WTC11 (cell line): ENCODE measurements at regions not wholly inside any gene's neighbourhood (a gene's known extent, or its start where the extent isn't known, plus 50 kb on each side); places are given as distances from the start of the nearest gene placed in this dataset.

ENCODE experiments used
- ATAC-seq: fragments of 200-7000 bp; cut with Tn5 transposase; 2 replicates; pipeline ENCODE4 v1.10.0; 2021; ENCODE audit warnings: mild to moderate bottlenecking, moderate library complexity
- CTCF ChIA-PET: fragments of 300-600 bp; sonication (Branson Sonifier 250); formaldehyde crosslinking; loops from one replicate; lab custom pipeline; 2021; ENCODE audit warnings: antibody characterized with exemption; lab: Charles Lee
- POLR2A ChIA-PET: fragments of 350-600 bp; sonication (Branson Sonifier 250); formaldehyde crosslinking; loops from one replicate; lab custom pipeline; 2021; ENCODE audit warnings: antibody characterized with exemption; lab: Charles Lee
- DNase-seq: peaks from one replicate; pipeline ENCODE4 v3.0.0; 2021; ENCODE audit warnings: low spot score
- H3K27ac Mint-ChIP-seq: 2 replicates; pipeline ENCODE4 v1.8.0; 2021; ENCODE audit warnings: mixed read lengths
- H3K27me3 Mint-ChIP-seq: 2 replicates; pipeline ENCODE4 v1.8.0; 2021; ENCODE audit warnings: low read depth, mild to moderate bottlenecking, moderate library complexity, mixed read lengths
- H3K36me3 Mint-ChIP-seq: 2 replicates; pipeline ENCODE4 v1.8.0; 2021; ENCODE audit warnings: mixed read lengths
- H3K4me1 Mint-ChIP-seq: 2 replicates; pipeline ENCODE4 v1.8.0; 2022; ENCODE audit warnings: mixed read lengths
- H3K4me3 Mint-ChIP-seq: 2 replicates; pipeline ENCODE4 v1.8.0; 2021; ENCODE audit warnings: mild to moderate bottlenecking, moderate library complexity, mixed read lengths
- H3K9me3 Mint-ChIP-seq: 2 replicates; pipeline ENCODE4 v1.8.0; 2021; ENCODE audit warnings: mixed read lengths
- EMX1 ChIP-seq: fragments of 250-450 bp; sonication (Bioruptor Pico); IDR thresholded peaks from 2 replicates; pipeline ENCODE4 v1.8.0; 2021; ENCODE audit warnings: mild to moderate bottlenecking
- ESRRA ChIP-seq: sonication (generic); formaldehyde crosslinking; IDR thresholded peaks from 2 replicates; pipeline ENCODE4 v1.8.1; 2022; ENCODE audit warnings: mild to moderate bottlenecking, missing genetic modification reagents, borderline replicate concordance
- GTF2I ChIP-seq: fragments of 250-450 bp; sonication (Bioruptor Pico); conservative IDR thresholded peaks from 2 replicates; pipeline ENCODE4 v1.4.0; 2021; ENCODE audit warnings: mild to moderate bottlenecking
- HMGA2 ChIP-seq: fragments of 250-450 bp; sonication (Bioruptor Pico); IDR thresholded peaks from 2 replicates; pipeline ENCODE4 v1.4.0; 2021; ENCODE audit warnings: mild to moderate bottlenecking, moderate library complexity
- JAZF1 ChIP-seq: fragments of 250-450 bp; sonication (Bioruptor Pico); IDR thresholded peaks from 2 replicates; pipeline ENCODE4 v1.9.0; 2021; ENCODE audit warnings: moderate library complexity, mild to moderate bottlenecking, inconsistent platforms
- MLX ChIP-seq: sonication (generic); formaldehyde crosslinking; IDR thresholded peaks from 2 replicates; pipeline ENCODE4 v1.8.1; 2023; ENCODE audit warnings: mild to moderate bottlenecking, missing genetic modification reagents, moderate library complexity
- SMAD4 ChIP-seq: sonication (generic); formaldehyde crosslinking; IDR thresholded peaks from 2 replicates; pipeline ENCODE4 v1.8.0; 2022; ENCODE audit warnings: mild to moderate bottlenecking, missing genetic modification reagents
- ZNF121 ChIP-seq: sonication (generic); formaldehyde crosslinking; IDR thresholded peaks from 2 replicates; pipeline ENCODE4 v1.8.0; 2023; ENCODE audit warnings: missing genetic modification reagents
- ZNF232 ChIP-seq: sonication (generic); formaldehyde crosslinking; IDR thresholded peaks from 2 replicates; pipeline ENCODE4 v1.8.0; 2022; ENCODE audit warnings: mild to moderate bottlenecking, missing genetic modification reagents
- ZNF281 ChIP-seq: sonication (generic); formaldehyde crosslinking; IDR thresholded peaks from 2 replicates; pipeline ENCODE4 v1.8.0; 2023; ENCODE audit warnings: mild to moderate bottlenecking, missing genetic modification reagents
- ZSCAN18 ChIP-seq: fragments of 250-450 bp; sonication (Bioruptor Pico); IDR thresholded peaks from 2 replicates; pipeline ENCODE4 v2.1.2; 2022; ENCODE audit warnings: mild to moderate bottlenecking, moderate library complexity
- TF ChIP-seq, protein P1 (sequence below): sonication (generic); formaldehyde crosslinking; IDR thresholded peaks from 2 replicates; pipeline ENCODE4 v1.8.1; 2022; ENCODE audit warnings: mild to moderate bottlenecking, missing genetic modification reagents, moderate library complexity, borderline replicate concordance
- TF ChIP-seq, protein P2 (sequence below): sonication (generic); formaldehyde crosslinking; IDR thresholded peaks from 2 replicates; pipeline ENCODE4 v1.8.1; 2022; ENCODE audit warnings: missing genetic modification reagents, borderline replicate concordance
- TF ChIP-seq, protein P3 (sequence below): fragments of 250-450 bp; sonication (Bioruptor Pico); IDR thresholded peaks from 2 replicates; pipeline ENCODE4 v1.9.0; 2021; ENCODE audit warnings: mild to moderate bottlenecking, borderline replicate concordance
- TF ChIP-seq, protein P4 (sequence below): sonication (generic); formaldehyde crosslinking; IDR thresholded peaks from 2 replicates; pipeline ENCODE4 v1.8.0; 2022; ENCODE audit warnings: mild to moderate bottlenecking, missing genetic modification reagents

- TF ChIP-seq HMGA2 (CRISPR knock-in tag) (no peak), SMAD4 (CRISPR knock-in tag) (no peak), ZNF232 (CRISPR knock-in tag) (no peak), EMX1 (CRISPR knock-in tag) (no peak)
These were observed 124.1 kb upstream of the NEIL3 start (continued) for GRCh38 chr4:177185579-177185978.

DNA sequence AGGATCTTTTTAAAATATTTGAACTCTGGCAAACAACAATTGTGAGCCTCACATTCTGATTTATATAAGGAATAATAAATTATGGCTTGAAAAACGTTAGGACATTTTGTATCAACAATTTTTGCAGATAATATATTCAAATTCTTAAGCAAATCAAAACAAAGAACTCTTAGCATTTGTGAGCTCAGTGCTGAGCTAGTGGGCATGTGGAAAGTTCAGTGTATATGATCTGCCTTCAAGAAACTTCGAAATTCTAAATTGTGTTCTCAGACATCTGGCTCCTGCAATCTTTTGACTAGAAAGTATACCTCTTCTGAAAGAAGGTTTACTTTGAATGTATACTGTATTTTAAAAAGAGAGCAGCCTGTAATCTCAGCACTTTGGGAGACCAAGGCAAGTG lies 122.3 kb upstream of the NEIL3 start:
- DNase-seq (no peak), ATAC-seq (no peak)
- POLR2A ChIA-PET: no interaction called here
- no peaks in the 10 kb centered on the region for H3K36me3 Mint-ChIP-seq
- no peak overlapping the region for H3K4me3 Mint-ChIP-seq
- peaks cover 1% of the 10 kb centered on the region; the same call in 1 of the 2 replicates for H3K9me3 Mint-ChIP-seq
- no peak overlapping the region for H3K27ac Mint-ChIP-seq
- H3K4me1 Mint-ChIP-seq: peaks cover 24% of the 10 kb centered on the region
- TF ChIP-seq GTF2I: no peak
- no peaks in the 10 kb centered on the region; the same call in 1 of the 2 replicates for H3K27me3 Mint-ChIP-seq
- CTCF ChIA-PET: no interaction called here

DNA sequence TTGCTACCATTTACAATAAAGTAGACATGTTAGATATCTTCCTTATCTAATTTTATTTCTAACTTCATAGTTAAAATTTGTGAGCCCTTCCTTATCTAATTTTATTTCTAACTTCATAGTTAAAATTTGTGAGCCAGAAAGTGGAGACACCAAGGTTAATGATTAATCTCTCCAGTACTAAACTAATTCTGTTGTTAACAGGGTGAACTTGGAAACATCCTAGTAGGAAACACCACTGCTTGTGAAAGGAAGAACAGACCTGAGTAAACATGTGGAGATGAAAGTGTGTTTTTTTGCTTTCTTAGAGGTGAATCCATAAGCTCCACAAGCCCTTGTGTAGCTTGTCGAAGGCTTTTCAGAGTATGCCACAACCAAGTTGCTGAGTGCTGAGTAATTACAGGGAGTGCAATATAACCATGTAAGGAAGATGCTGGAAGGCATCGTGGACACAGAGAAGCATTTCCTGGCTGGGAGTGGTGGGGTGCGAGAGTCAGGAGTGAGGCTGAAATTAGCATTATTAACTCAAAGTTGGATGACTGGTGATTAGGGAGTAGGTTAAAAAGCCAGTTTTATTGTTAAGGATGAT lies 118.6 kb upstream of the NEIL3 start:
- H3K4me1 Mint-ChIP-seq: peaks cover 22% of the 10 kb centered on the region
- ATAC-seq: peak; percentile 76
- DNase-seq: no peak
- POLR2A ChIA-PET: no interaction called here
- CTCF ChIA-PET: interaction anchor here (1.0 to 1.3 kb wide), 3 partner anchors 59 to 190 kb away, joined by 3 to 5 read pairs (median 5); no protein-coding TSS in a partner anchor
- no peak overlapping the region for H3K27ac Mint-ChIP-seq
- peaks cover 5% of the 10 kb centered on the region for H3K36me3 Mint-ChIP-seq
- H3K27me3 Mint-ChIP-seq: no peaks in the 10 kb centered on the region; the same call in 1 of the 2 replicates
- peaks cover 4% of the 10 kb centered on the region; the same call in 1 of the 2 replicates for H3K9me3 Mint-ChIP-seq
- TF ChIP-seq ZNF281 (no peak), ESRRA (no peak), SMAD4 (CRISPR knock-in tag) (no peak), MLX (CRISPR knock-in tag) (no peak), JAZF1 (no peak), ZNF121 (no peak), ZSCAN18 (CRISPR knock-in tag) (no peak)
- TF ChIP-seq, protein P1, sequence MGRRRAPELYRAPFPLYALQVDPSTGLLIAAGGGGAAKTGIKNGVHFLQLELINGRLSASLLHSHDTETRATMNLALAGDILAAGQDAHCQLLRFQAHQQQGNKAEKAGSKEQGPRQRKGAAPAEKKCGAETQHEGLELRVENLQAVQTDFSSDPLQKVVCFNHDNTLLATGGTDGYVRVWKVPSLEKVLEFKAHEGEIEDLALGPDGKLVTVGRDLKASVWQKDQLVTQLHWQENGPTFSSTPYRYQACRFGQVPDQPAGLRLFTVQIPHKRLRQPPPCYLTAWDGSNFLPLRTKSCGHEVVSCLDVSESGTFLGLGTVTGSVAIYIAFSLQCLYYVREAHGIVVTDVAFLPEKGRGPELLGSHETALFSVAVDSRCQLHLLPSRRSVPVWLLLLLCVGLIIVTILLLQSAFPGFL (CRISPR knock-in tag): no peak
- TF ChIP-seq, protein P2, sequence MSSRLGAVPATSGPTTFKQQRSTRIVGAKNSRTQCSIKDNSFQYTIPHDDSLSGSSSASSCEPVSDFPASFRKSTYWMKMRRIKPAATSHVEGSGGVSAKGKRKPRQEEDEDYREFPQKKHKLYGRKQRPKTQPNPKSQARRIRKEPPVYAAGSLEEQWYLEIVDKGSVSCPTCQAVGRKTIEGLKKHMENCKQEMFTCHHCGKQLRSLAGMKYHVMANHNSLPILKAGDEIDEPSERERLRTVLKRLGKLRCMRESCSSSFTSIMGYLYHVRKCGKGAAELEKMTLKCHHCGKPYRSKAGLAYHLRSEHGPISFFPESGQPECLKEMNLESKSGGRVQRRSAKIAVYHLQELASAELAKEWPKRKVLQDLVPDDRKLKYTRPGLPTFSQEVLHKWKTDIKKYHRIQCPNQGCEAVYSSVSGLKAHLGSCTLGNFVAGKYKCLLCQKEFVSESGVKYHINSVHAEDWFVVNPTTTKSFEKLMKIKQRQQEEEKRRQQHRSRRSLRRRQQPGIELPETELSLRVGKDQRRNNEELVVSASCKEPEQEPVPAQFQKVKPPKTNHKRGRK: no peak
- TF ChIP-seq, protein P3, sequence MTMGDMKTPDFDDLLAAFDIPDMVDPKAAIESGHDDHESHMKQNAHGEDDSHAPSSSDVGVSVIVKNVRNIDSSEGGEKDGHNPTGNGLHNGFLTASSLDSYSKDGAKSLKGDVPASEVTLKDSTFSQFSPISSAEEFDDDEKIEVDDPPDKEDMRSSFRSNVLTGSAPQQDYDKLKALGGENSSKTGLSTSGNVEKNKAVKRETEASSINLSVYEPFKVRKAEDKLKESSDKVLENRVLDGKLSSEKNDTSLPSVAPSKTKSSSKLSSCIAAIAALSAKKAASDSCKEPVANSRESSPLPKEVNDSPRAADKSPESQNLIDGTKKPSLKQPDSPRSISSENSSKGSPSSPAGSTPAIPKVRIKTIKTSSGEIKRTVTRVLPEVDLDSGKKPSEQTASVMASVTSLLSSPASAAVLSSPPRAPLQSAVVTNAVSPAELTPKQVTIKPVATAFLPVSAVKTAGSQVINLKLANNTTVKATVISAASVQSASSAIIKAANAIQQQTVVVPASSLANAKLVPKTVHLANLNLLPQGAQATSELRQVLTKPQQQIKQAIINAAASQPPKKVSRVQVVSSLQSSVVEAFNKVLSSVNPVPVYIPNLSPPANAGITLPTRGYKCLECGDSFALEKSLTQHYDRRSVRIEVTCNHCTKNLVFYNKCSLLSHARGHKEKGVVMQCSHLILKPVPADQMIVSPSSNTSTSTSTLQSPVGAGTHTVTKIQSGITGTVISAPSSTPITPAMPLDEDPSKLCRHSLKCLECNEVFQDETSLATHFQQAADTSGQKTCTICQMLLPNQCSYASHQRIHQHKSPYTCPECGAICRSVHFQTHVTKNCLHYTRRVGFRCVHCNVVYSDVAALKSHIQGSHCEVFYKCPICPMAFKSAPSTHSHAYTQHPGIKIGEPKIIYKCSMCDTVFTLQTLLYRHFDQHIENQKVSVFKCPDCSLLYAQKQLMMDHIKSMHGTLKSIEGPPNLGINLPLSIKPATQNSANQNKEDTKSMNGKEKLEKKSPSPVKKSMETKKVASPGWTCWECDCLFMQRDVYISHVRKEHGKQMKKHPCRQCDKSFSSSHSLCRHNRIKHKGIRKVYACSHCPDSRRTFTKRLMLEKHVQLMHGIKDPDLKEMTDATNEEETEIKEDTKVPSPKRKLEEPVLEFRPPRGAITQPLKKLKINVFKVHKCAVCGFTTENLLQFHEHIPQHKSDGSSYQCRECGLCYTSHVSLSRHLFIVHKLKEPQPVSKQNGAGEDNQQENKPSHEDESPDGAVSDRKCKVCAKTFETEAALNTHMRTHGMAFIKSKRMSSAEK (CRISPR knock-in tag): no peak
- TF ChIP-seq, protein P4, sequence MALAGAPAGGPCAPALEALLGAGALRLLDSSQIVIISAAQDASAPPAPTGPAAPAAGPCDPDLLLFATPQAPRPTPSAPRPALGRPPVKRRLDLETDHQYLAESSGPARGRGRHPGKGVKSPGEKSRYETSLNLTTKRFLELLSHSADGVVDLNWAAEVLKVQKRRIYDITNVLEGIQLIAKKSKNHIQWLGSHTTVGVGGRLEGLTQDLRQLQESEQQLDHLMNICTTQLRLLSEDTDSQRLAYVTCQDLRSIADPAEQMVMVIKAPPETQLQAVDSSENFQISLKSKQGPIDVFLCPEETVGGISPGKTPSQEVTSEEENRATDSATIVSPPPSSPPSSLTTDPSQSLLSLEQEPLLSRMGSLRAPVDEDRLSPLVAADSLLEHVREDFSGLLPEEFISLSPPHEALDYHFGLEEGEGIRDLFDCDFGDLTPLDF (CRISPR knock-in tag): no peak
- no peak overlapping the region for H3K4me3 Mint-ChIP-seq
